GM18508 (cell line): ENCODE measurements at regions not wholly inside any gene's neighbourhood (a gene's known extent, or its start where the extent isn't known, plus 50 kb on each side); places are given as distances from the start of the nearest gene placed in this dataset.

Experiments used
- ATAC-seq: cut with Tn5 transposase; IDR thresholded peaks from one replicate; pipeline ENCODE4 v1.9.1; 2021; ENCODE audit warnings: moderate number of reproducible peaks; ENCODE audit not compliant: insufficient read depth, unreplicated experiment

DNA sequence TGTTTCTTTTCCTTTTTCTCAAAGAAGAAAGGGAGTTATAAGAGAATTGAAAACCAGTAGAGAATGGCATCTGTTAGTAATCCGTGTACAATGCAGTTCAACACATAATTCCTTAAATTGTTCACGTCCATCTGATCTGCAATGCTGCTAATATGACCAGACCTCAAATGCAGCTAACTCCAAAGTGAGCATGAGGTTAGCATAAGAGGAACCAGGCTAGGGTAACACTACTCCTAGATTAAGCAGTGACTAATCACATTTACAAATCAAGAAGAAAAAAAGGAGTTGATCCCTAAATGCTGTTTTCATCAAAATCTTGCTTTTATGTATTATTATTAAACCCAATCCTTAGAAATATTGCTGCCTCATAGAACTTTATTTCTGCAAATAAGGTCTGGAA is 432.7 kb upstream of the ARID1B start:
- ATAC-seq: no peak

DNA sequence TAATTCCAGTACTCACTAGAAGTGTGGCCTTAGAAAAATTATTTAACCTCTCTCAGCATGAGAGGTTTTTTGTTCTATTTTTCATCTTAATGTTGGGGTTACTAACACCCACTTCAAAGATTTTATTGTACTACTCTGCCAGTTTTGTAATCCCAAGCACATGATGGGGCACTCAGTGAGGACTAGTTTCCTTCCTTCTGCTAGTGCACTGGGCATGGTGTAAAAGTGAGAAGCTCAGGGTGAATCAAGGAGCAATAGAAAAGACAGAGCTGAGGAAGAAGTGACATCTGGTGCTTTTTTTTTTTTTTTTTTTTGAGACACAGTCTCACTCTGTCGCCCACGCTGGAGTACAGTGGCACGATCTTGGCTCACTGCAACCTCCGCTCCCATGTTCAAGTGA is 439.4 kb upstream of the ARID1B start:
- ATAC-seq: no peak

DNA sequence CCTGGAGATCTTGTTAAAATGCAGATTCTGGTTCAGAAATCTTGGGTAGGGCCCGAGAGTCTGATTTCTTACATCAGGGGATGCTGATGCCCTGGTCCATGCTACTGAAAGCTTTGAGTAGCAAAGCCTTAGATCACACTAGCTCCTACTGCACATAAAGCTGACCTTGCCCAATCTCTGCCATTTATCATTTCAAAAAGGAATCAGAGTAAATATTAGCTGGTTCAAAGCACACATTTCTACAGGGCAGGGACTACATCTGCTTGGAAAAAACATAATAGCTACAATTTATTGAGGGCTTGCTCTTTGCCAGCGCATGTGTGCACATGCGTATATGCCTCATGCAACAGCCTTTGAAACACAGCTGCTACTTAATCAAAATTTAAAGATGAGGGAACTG is 440.4 kb upstream of the ARID1B start:
- no peak for ATAC-seq

- ATAC-seq: no peak
These were observed 441.1 kb upstream of the ARID1B start for GRCh38 chr6:156336089-156336488.

DNA sequence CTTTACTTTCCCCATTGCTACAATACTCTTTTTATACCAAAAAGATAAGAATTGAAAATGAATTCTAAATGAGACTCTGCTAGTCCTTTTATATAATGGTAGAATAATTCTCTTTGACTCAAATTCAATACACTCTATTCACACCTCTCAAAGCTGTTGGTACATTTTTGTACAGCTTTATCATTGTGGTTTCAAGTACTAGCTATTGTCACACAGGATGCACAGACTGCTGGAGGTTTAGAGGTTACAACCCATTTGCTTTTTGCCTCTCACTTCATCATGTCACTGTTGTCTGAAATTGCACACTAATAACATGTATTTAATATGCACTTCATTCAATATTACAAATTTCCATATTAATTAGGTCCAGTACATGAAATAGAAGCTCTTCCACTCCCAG is 442.2 kb upstream of the ARID1B start:
- ATAC-seq: no peak

- no peak for ATAC-seq
These were observed 457.5 kb upstream of the ARID1B start for GRCh38 chr6:156319707-156320106.

DNA sequence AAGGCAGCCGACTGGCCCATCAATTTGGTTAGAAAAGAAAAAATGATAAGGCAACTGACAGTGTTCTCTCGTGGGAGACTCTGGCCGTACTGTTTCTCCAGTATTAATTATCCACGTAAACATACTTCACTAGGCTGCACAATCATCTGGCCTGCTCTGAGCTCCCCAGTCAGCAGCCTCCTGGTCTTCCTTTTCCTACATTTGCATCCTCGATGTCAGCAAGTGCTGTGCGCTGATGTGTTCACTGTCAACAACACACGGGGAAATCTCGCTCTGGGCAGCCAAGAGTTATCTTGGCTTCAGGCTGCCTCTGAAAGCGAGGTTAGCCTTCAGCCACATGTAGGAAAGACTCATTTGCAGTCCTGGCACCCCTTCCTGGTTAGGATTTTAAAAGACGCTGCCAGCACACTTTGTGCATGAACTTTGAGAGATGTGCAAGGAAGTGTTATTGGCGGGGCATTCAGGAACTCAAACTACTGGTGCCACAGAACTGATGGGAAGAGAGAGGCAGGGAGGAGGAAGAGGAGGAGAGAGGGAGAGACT is 460.5 kb upstream of the ARID1B start:
- no peak for ATAC-seq

DNA sequence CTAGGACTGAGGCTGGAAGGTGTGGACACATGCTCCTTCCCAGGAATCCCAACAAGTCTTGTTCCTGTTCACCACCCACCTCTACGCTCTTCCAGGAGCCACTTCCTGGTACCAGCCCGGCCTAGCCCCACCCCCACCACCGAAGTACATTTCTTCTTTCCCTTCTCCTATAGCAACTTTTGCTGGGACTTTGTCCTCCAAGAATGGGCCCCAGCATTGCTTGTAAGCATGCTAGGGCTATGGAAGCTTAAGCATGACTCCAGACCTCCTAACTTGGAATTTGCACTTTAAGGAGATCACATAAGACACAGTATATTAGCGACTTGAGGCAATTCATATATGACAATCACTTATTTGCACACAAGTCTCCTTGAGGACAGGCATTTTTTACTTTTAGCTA is 462.0 kb upstream of the ARID1B start:
- ATAC-seq: no peak

DNA sequence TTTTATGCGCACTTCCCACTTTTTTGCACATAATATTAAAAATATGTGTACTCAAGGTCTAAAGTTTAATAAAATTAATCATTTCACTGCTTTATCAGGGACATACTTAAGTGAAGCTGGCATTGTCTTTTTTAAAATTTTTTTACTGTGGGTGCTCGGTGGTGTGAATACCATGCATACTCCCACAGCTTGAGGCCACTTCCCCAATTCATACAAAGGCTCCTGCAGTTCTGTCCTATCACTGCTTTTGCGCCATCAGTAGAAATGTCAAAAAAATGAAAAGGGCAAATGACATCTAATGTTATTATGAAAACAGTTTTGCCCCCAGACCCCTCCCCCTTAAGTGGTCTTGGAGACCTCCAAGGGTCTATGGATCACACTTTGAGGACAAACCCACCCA is 464.1 kb upstream of the ARID1B start:
- ATAC-seq: no peak

DNA sequence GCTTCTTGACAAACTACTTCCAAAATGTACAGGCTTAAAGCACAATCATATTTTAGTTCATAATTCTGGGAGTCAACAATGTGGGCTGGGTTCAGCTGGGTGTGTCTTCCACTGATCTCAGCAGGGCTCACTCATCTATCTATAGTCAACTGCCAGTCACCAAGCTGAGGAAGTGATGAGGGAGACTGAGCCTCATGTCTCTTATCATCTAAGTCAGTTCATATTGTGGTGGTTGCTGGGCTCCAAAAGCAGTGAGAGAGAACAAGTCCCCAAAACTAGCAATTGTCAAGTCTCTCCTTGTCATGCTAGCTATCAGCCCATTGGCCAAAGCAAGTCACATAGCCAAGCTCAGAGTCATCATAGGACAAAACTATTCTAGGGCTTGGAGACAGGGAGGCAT is 465.9 kb upstream of the ARID1B start:
- no peak for ATAC-seq

DNA sequence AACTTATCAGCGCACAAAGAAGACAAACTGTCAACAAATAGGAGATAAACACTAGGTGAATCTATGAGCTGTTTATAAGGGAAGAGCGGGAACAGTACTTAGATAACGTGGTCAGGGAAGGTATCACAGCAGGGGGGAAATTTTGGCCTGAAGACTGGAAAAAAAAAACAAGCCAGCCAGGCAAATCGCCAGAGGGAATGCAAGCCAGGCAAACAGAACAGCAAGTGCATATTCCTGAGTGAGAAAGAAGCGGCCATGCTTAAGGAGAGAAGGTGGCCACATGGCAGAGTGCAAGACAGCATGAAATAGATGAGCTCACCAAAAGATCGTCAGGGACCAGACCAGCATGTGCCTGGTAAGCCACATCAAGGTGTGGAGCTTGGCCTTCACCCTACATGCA is 466.5 kb upstream of the ARID1B start:
- no peak for ATAC-seq

DNA sequence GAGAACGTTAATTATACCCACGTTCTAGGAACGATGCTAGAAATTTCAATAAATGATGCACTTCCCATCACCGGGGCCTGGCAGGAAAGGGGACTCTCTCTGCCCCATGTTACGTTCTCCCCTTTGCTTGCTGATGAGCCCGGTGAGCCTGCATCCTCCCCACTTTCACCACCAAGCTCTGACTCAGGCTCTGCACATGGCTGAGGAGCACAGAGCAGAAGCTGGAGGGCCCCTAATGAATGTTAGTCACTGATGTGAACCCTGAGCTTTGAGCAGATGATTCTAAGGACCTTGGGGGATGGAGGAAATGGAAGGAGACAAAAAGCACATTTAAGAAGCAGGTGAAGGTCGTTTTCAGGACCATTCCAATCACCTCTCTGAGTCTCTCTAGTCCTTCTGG is 468.2 kb upstream of the ARID1B start:
- no peak for ATAC-seq

DNA sequence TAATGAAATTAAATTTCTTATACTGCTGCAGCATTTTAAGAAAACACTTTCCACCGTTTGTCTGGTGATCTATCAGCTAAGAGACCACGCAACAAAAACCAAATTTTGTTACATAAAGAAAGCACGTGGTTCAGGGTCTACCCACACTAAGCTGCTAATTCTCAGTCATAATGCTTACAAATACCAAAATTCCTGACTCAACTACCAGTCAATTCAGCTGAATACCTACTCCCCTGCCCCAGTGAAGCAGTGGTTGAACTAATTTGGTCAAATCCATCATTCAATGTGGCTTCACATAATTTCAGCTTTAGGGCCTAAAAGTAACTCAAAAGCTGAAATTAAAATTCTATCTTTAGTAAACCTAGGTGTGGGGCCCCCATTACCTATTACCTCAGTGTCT is 468.6 kb upstream of the ARID1B start:
- no peak for ATAC-seq

DNA sequence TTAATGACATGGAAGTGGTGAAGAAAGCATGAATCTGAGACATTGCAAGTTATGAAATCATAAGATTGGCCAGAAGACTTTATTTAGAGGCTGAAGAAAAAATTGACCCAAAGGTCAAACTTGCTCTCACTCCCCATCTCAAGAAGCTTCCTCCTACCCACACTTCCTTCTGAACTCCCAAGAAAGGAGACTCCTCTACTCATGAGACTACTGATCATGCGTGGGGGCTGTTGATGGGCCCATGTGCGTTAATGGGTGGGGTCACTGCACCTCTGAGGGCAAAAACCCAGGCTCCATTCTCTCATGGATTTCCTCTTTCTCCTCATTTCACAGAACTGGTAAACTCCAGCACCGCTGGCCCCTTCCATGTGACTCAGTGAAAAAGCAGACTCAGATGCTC is 470.6 kb upstream of the ARID1B start:
- ATAC-seq: no peak

- no peak for ATAC-seq
These were observed 494.1 kb upstream of the ARID1B start for GRCh38 chr6:156283091-156283490.

DNA sequence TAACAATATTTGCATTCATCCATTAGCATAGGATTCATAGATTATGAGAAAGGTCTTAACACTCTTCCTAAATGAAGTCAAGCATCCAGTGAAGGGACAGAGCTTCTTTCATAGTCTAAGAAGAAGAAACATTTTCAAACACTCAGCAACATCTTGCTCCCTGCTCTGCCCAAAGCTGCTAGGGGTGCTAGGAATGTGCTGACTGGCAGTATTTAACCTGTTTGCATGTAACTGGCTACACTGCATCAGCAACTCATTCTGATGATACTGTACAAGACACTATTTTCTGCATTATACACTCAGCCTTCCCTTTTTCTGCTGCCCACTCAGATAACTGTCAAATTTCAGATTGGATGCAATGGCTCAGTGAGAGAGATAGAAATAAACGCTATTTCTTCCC is 495.1 kb upstream of the ARID1B start:
- ATAC-seq: no peak

DNA sequence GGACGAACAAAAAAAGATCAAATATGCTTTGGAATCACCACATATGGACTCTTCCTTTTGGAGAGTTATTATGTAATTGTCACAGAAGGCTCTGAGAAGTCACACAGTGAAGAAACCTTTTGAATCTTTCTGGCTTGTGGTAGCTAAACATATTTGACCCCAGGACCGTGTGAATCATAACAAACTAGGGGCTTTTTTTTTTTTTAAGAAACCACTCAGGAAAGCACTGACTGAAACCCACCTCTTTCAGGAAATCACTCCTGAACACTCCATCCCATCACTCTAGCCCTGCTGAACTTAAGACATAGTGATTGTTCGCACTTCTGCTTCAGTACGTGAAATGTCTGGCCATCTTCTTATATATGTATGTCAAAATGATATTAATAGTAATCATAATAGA is 495.9 kb upstream of the ARID1B start:
- ATAC-seq: no peak

- ATAC-seq: no peak
These were observed 497.1 kb upstream of the ARID1B start for GRCh38 chr6:156280065-156280464.

DNA sequence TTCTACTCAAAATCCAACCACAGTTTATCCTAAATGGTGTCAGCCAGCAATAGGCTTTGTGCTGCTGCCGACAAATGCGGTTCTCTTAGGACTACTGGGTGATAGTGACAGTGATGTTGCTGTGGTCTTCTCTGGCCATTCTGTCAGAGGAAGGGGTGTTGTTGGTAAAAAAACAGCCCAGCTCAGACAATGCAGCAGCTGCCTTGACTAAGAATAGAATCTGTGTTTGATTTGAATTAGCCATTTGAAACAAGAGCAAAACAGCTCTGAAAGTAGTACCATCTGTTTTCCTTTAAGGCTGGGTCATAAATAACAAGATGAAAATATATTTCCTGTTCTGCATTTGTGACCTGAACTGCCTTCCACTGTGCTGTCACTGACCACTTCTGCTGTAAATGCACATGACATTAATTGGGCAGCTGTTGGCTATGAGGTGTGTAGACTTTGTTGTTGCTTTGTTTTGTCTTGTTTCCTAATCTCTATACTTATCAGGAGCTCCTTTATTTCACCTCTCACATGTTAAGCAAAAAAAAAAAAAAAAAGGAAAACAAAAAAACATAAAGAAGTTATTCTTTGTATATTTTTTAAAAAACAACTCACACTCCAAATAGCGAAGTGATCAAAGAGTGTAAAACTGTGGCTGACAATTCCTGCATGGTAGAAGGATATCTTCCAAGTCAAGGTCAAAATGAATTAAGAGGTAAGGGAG is 497.8 kb upstream of the ARID1B start:
- peak; percentile 58 for ATAC-seq

- no peak for ATAC-seq
These were observed 504.0 kb upstream of the ARID1B start for GRCh38 chr6:156273065-156273711.

DNA sequence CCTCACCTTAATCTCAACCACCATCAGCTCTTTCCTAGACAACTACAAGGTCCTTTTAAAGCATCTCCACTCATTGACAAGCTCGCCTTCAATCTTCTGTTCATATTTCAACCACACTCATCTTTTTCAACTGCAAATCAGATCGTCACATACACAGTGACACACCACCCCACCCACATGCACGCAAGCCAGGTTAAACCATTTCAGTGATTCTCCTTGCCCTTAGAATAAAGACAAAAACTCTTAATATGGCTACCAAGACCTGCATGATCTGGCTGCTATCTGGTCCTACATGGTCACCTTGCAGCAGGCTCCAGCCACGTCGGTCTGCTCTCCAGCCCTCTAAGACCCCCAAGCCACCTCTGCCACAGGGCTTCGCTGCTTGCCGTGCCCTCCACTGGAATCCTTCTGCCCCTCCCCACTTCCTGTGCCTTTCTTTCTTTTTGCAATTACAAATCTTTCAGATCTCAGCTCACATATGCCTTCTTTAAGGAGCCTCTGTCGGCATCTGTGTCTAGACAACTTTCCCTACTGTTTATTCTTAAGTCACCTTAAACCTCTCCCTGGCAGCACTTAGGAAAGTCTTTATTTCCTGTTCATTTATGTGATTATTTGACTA is 507.3 kb upstream of the ARID1B start:
- ATAC-seq: no peak

DNA sequence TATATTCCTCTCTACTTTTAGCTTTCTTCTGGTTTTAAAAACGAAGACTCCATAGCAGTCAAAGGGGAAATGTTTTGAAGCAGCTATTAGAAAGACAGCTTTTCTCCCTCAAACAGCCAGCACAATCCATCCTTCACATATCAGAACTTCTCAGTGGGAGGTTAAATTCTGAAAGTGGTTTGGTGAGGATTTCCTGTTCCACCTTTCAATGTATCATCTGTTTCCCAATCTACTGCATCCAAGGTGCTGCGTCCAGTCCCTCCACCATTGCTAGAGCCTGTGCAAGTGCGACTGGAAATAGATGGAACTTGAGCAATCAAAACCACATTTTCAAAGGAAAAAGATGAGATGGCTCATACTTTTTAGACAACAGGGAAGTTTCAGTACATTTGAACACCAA is 508.3 kb upstream of the ARID1B start:
- ATAC-seq: no peak
